SK-N-SH (cell line): ENCODE measurements at regions not wholly inside any gene's neighbourhood (a gene's known extent, or its start where the extent isn't known, plus 50 kb on each side); places are given as distances from the start of the nearest gene placed in this dataset.

Source experiments
- EZH2phosphoT487 ChIP-seq: fragments of 200-600 bp; sonication (generic); IDR thresholded peaks from 2 replicates; pipeline ENCODE4 v1.6.1; 2017; ENCODE audit warnings: low read depth, mixed run types, mild to moderate bottlenecking, antibody characterized with exemption, moderate library complexity, borderline replicate concordance
- TCF12 ChIP-seq: IDR thresholded peaks from 2 replicates; pipeline ENCODE4 v1.4.0; 2012
- TF ChIP-seq, protein P1 (sequence below): fragments of 200-600 bp; sonication (generic); IDR thresholded peaks from 2 replicates; pipeline ENCODE4 v1.6.1; 2017; ENCODE audit warnings: antibody characterized with exemption, mild to moderate bottlenecking, moderate library complexity

DNA sequence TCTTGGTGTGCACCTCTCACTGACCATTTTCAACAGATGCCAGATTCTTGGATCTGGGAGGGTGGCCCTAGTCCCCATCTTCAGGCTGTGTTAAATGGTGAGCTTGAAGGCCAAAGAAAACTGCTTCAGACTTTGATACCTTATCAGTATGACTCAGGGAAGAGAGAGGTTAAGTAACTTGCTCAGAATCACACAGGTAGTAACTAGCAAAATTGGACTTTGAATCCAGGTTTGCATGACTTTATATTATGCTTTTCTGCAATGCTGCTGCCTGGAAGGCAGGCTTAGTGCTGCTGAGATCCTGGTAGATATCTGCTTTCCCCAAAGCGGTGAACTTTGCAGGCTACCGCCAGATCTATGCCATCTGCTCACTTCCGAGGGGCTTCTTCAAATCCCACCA lies 487.3 kb downstream of the INSC start:
- TF ChIP-seq, protein P1, sequence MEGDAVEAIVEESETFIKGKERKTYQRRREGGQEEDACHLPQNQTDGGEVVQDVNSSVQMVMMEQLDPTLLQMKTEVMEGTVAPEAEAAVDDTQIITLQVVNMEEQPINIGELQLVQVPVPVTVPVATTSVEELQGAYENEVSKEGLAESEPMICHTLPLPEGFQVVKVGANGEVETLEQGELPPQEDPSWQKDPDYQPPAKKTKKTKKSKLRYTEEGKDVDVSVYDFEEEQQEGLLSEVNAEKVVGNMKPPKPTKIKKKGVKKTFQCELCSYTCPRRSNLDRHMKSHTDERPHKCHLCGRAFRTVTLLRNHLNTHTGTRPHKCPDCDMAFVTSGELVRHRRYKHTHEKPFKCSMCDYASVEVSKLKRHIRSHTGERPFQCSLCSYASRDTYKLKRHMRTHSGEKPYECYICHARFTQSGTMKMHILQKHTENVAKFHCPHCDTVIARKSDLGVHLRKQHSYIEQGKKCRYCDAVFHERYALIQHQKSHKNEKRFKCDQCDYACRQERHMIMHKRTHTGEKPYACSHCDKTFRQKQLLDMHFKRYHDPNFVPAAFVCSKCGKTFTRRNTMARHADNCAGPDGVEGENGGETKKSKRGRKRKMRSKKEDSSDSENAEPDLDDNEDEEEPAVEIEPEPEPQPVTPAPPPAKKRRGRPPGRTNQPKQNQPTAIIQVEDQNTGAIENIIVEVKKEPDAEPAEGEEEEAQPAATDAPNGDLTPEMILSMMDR, result no peak
- TF ChIP-seq EZH2phosphoT487 (no peak), TCF12 (no peak)
